ENCODE measurements at regions not wholly inside any gene's neighbourhood (a gene's known extent, or its start where the extent isn't known, plus 50 kb on each side); places are given as distances from the start of the nearest gene placed in this dataset.

- Histone ChIP-seq H3K4me3 (replicated peaks in 1 of 2; ENCODE audit: low read depth in 1 of 2, low read length in 2 of 2) (no peak overlapping the region), H3K4me2 (ENCODE audit: low read length) (no peak overlapping the region), H3K4me1 (ENCODE audit: control insufficient read depth in 1 of 2, insufficient read depth in 2 of 2, low read length in 2 of 2) (no peaks in the 10 kb centered on the region), H3K9me2 (ENCODE audit: insufficient read depth) (no peaks in the 10 kb centered on the region), H3K9me3 (ENCODE audit: control insufficient read depth in 1 of 2, insufficient read depth in 1 of 2, low read depth in 1 of 2, low read length in 2 of 2) (no peaks in the 10 kb centered on the region), H3K27ac (ENCODE audit: low read depth, low read length) (no peak overlapping the region), H4K20me1 (ENCODE audit: insufficient read depth) (no peaks in the 10 kb centered on the region), H3K9ac (ENCODE audit: low read length) (no peak overlapping the region), H3K27me3 (ENCODE audit: insufficient read depth, low read length) (no peaks in the 10 kb centered on the region), H3K79me2 (ENCODE audit: insufficient read depth, low read length) (no peaks in the 10 kb centered on the region), H3K36me3 (ENCODE audit: control insufficient read depth in 1 of 2, insufficient read depth in 2 of 2, low read length in 2 of 2) (no peaks in the 10 kb centered on the region), H2AFZ (ENCODE audit: low read depth, low read length, poor library complexity, severe bottlenecking) (no peak overlapping the region)
- DNase-seq (ENCODE audit: low read depth, low spot score) (no peak), ATAC-seq (no peak)
- ChIA-PET RAD21 (ENCODE audit: low non-redundant PET in 1 of 2, low total read pairs in 2 of 2, uncharacterized antibody in 2 of 2, unreplicated experiment in 2 of 2) (no interaction called here), CTCF (no interaction called here), POLR2A (no interaction called here)
- TF ChIP-seq ZFX (IDR thresholded peaks at IDR 0.05) (no peak), ZNF274 (IDR thresholded peaks at IDR 0.05; ENCODE audit: low read depth, low read length) (no peak), EZH2 (IDR thresholded peaks at IDR 0.05) (no peak), CEBPB (IDR thresholded peaks at IDR 0.05; ENCODE audit: low read depth) (no peak), TCF7L2 (IDR thresholded peaks at IDR 0.05; ENCODE audit: borderline replicate concordance, extremely low read depth, insufficient read depth, insufficient read length) (no peak)
- intact Hi-C loops (cut with micrococcal nuclease) = no loop called here
- no TSS peak for BruUV-seq (replicated peaks)
Measured at GRCh38 chr15:98228846-98229245, 268.3 kb downstream of the ARRDC4 start.

- BruUV-seq (replicated peaks) = no TSS peak
- CTCF ChIA-PET = no interaction called here
- RAD21 ChIA-PET (ENCODE audit: low non-redundant PET in 1 of 2, low total read pairs in 2 of 2, uncharacterized antibody in 2 of 2, unreplicated experiment in 2 of 2) = no interaction called here
- POLR2A ChIA-PET = no interaction called here
- no peak for DNase-seq (ENCODE audit: low read depth, low spot score)
- Histone ChIP-seq H3K27me3 (ENCODE audit: insufficient read depth, low read length) (no peaks in the 10 kb centered on the region), H4K20me1 (ENCODE audit: insufficient read depth) (no peaks in the 10 kb centered on the region), H3K36me3 (ENCODE audit: control insufficient read depth in 1 of 2, insufficient read depth in 2 of 2, low read length in 2 of 2) (no peaks in the 10 kb centered on the region), H3K4me1 (ENCODE audit: control insufficient read depth in 1 of 2, insufficient read depth in 2 of 2, low read length in 2 of 2) (no peaks in the 10 kb centered on the region), H3K9me3 (ENCODE audit: control insufficient read depth in 1 of 2, insufficient read depth in 1 of 2, low read depth in 1 of 2, low read length in 2 of 2) (no peaks in the 10 kb centered on the region), H2AFZ (ENCODE audit: low read depth, low read length, poor library complexity, severe bottlenecking) (no peak overlapping the region), H3K79me2 (ENCODE audit: insufficient read depth, low read length) (no peaks in the 10 kb centered on the region), H3K4me3 (replicated peaks in 1 of 2; ENCODE audit: low read depth in 1 of 2, low read length in 2 of 2) (no peak overlapping the region), H3K27ac (ENCODE audit: low read depth, low read length) (no peak overlapping the region), H3K9ac (ENCODE audit: low read length) (no peak overlapping the region), H3K9me2 (ENCODE audit: insufficient read depth) (no peaks in the 10 kb centered on the region), H3K4me2 (ENCODE audit: low read length) (no peak overlapping the region)
- TF ChIP-seq CTCF (IDR thresholded peaks at IDR 0.05 in 2 of 3, conservative IDR thresholded peaks at IDR 0.05 in 1 of 3; ENCODE audit: borderline replicate concordance in 1 of 3, insufficient read depth in 1 of 3, low read depth in 2 of 3, low read length in 2 of 3) (no peak), YY1 (IDR thresholded peaks at IDR 0.05; ENCODE audit: extremely low read depth, insufficient replicate concordance, low read depth, low read length) (no peak), SRF (IDR thresholded peaks at IDR 0.05; ENCODE audit: low read depth) (no peak), EZH2 (IDR thresholded peaks at IDR 0.05) (no peak), FOSL1 (IDR thresholded peaks at IDR 0.05; ENCODE audit: low read depth) (no peak), TCF7L2 (IDR thresholded peaks at IDR 0.05; ENCODE audit: borderline replicate concordance, extremely low read depth, insufficient read depth, insufficient read length) (no peak), RAD21 (IDR thresholded peaks at IDR 0.05; ENCODE audit: low read depth) (no peak), ELF1 (IDR thresholded peaks at IDR 0.05; ENCODE audit: borderline replicate concordance, low read depth) (no peak), ZNF274 (IDR thresholded peaks at IDR 0.05; ENCODE audit: low read depth, low read length) (no peak), POLR2A (IDR thresholded peaks at IDR 0.05; ENCODE audit: borderline replicate concordance, extremely low read depth, insufficient read depth, insufficient read length) (no peak)
- TF ChIP-seq, protein P1, sequence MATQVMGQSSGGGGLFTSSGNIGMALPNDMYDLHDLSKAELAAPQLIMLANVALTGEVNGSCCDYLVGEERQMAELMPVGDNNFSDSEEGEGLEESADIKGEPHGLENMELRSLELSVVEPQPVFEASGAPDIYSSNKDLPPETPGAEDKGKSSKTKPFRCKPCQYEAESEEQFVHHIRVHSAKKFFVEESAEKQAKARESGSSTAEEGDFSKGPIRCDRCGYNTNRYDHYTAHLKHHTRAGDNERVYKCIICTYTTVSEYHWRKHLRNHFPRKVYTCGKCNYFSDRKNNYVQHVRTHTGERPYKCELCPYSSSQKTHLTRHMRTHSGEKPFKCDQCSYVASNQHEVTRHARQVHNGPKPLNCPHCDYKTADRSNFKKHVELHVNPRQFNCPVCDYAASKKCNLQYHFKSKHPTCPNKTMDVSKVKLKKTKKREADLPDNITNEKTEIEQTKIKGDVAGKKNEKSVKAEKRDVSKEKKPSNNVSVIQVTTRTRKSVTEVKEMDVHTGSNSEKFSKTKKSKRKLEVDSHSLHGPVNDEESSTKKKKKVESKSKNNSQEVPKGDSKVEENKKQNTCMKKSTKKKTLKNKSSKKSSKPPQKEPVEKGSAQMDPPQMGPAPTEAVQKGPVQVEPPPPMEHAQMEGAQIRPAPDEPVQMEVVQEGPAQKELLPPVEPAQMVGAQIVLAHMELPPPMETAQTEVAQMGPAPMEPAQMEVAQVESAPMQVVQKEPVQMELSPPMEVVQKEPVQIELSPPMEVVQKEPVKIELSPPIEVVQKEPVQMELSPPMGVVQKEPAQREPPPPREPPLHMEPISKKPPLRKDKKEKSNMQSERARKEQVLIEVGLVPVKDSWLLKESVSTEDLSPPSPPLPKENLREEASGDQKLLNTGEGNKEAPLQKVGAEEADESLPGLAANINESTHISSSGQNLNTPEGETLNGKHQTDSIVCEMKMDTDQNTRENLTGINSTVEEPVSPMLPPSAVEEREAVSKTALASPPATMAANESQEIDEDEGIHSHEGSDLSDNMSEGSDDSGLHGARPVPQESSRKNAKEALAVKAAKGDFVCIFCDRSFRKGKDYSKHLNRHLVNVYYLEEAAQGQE (IDR thresholded peaks at IDR 0.05; ENCODE audit: low read depth) = no peak
- ATAC-seq = no peak
- intact Hi-C loops (cut with micrococcal nuclease) = no loop called here
Measured at GRCh38 chr15:98230975-98231374, 270.5 kb downstream of the ARRDC4 start.
